Panc1 (cell line): ENCODE measurements at regions not wholly inside any gene's neighbourhood (a gene's known extent, or its start where the extent isn't known, plus 50 kb on each side); places are given as distances from the start of the nearest gene placed in this dataset.

Source experiments
- CTCF ChIP-seq: fragments of 450-650 bp; IDR thresholded peaks from 2 replicates; pipeline ENCODE4 v1.5.1; 2017; ENCODE audit warnings: mild to moderate bottlenecking
- SIN3A ChIP-seq: IDR thresholded peaks from 2 replicates; pipeline ENCODE4 v1.6.1; 2012; ENCODE audit warnings: low read depth, mild to moderate bottlenecking, low read length, moderate library complexity, borderline replicate concordance; ENCODE audit not compliant: insufficient read depth

- TF ChIP-seq CTCF (no peak), SIN3A (no peak)
These were observed 127.4 kb downstream of the ZFAND4 start for GRCh38 chr10:45545150-45545549.
